Neural cell (in vitro differentiated cells): ENCODE measurements at regions not wholly inside any gene's neighbourhood (a gene's known extent, or its start where the extent isn't known, plus 50 kb on each side); places are given as distances from the start of the nearest gene placed in this dataset.

Experiments used
- H2AFZ ChIP-seq: fragments of 200-600, 300-800 bp; sonication (generic), shearing (Covaris generic); 2 replicates; pipeline ENCODE4 v1.6.0; 2014; ENCODE audit warnings: low read depth, mild to moderate bottlenecking, antibody characterized with exemption, low read length, moderate library complexity
- H3F3A ChIP-seq: fragments of 200-600 bp; shearing (Covaris generic); 2 replicates; pipeline ENCODE4 v1.6.1; 2016; ENCODE audit warnings: mild to moderate bottlenecking, moderate library complexity, mixed read lengths, antibody characterized with exemption, low read length; ENCODE audit not compliant: insufficient read depth, poor library complexity, severe bottlenecking
- H3K27ac ChIP-seq: fragments of 200-600, 300-800 bp; sonication (generic), shearing (Covaris generic); 2 replicates; pipeline ENCODE4 v1.5.1; 2014; ENCODE audit warnings: mild to moderate bottlenecking, low read length, moderate library complexity
- H3K27me3 ChIP-seq: fragments of 300-800, 200-600 bp; sonication (generic), shearing (Covaris generic); 2 replicates; pipeline ENCODE4 v1.6.0; 2014; ENCODE audit warnings: mild to moderate bottlenecking, low read depth, low read length, moderate library complexity; ENCODE audit not compliant: insufficient read depth
- H3K36me3 ChIP-seq: fragments of 300-800, 200-600 bp; sonication (generic), shearing (Covaris generic); 2 replicates; pipeline ENCODE4 v1.5.1; 2014; ENCODE audit warnings: mild to moderate bottlenecking, antibody characterized with exemption, low read length, moderate library complexity; ENCODE audit not compliant: insufficient read depth
- H3K4me2 ChIP-seq: fragments of 300-800, 200-600 bp; sonication (generic), shearing (Covaris generic); 2 replicates; pipeline ENCODE4 v1.6.0; 2014; ENCODE audit warnings: mild to moderate bottlenecking, low read length
- H3K4me3 ChIP-seq: fragments of 300-800, 200-600 bp; sonication (generic), shearing (Covaris generic); 2 replicates; pipeline ENCODE4 v1.5.1; 2014; ENCODE audit warnings: mild to moderate bottlenecking, low read length, moderate library complexity
- H3K79me2 ChIP-seq: fragments of 200-600 bp; shearing (Covaris generic); replicated peaks from 2 replicates; pipeline ENCODE4 v1.6.0; 2014; ENCODE audit warnings: mild to moderate bottlenecking, low read length, moderate library complexity; ENCODE audit not compliant: insufficient read depth
- H3K9ac ChIP-seq: fragments of 300-800, 200-600 bp; sonication (generic), shearing (Covaris generic); 2 replicates; pipeline ENCODE4 v1.6.1; 2016; ENCODE audit warnings: mild to moderate bottlenecking, low read length, mixed read lengths
- H3K9me2 ChIP-seq: fragments of 200-600 bp; shearing (Covaris generic); 2 replicates; pipeline ENCODE4 v1.6.1; 2016; ENCODE audit warnings: mild to moderate bottlenecking, low read length, mixed read lengths; ENCODE audit not compliant: insufficient read depth
- H3K9me3 ChIP-seq: fragments of 200-600, 300-800 bp; sonication (generic), shearing (Covaris generic); 2 replicates; pipeline ENCODE4 v1.6.1; 2016; ENCODE audit warnings: mild to moderate bottlenecking, mixed run types, low read length, moderate library complexity, mixed read lengths
- H4K20me1 ChIP-seq: fragments of 200-600 bp; shearing (Covaris generic); 2 replicates; pipeline ENCODE4 v1.6.1; 2016; ENCODE audit warnings: mild to moderate bottlenecking, mixed run types; ENCODE audit not compliant: insufficient read depth
- CTCF ChIP-seq: fragments of 450-650 bp; IDR thresholded peaks from 2 replicates; pipeline ENCODE4 v1.5.1; 2014; ENCODE audit warnings: antibody characterized with exemption, mild to moderate bottlenecking, moderate library complexity; ENCODE audit not compliant: poor library complexity, severe bottlenecking
- EP300 ChIP-seq: fragments of 450-650 bp; conservative IDR thresholded peaks from 2 replicates; pipeline ENCODE4 v1.6.1; 2014; ENCODE audit warnings: antibody characterized with exemption, mild to moderate bottlenecking, moderate library complexity; ENCODE audit not compliant: poor library complexity, severe bottlenecking
- EZH2 ChIP-seq: fragments of 200-600, 300-800 bp; shearing (Covaris generic), sonication (generic); IDR thresholded peaks from 2 replicates; pipeline ENCODE4 v1.6.1; 2014; ENCODE audit warnings: antibody characterized with exemption, low read length, borderline replicate concordance, mild to moderate bottlenecking; ENCODE audit not compliant: insufficient read depth, poor library complexity, severe bottlenecking
- MXI1 ChIP-seq: fragments of 450-650 bp; conservative IDR thresholded peaks from 2 replicates; pipeline ENCODE4 v1.6.1; 2014; ENCODE audit warnings: antibody characterized with exemption, mild to moderate bottlenecking; ENCODE audit not compliant: poor library complexity, severe bottlenecking
- POLR2AphosphoS5 ChIP-seq: IDR thresholded peaks from 2 replicates; pipeline ENCODE4 v1.6.1; 2012
- RAD21 ChIP-seq: fragments of 450-650 bp; conservative IDR thresholded peaks from 2 replicates; pipeline ENCODE4 v1.6.1; 2014; ENCODE audit warnings: antibody characterized with exemption, mild to moderate bottlenecking, moderate library complexity
- REST ChIP-seq: IDR thresholded peaks from 2 replicates; pipeline ENCODE4 v1.6.1; 2012; ENCODE audit warnings: borderline replicate concordance
- SMC3 ChIP-seq: fragments of 450-650 bp; conservative IDR thresholded peaks from 2 replicates; pipeline ENCODE4 v1.6.1; 2014; ENCODE audit warnings: antibody characterized with exemption, mild to moderate bottlenecking, moderate library complexity; ENCODE audit not compliant: poor library complexity
- TAF1 ChIP-seq: IDR thresholded peaks from 2 replicates; pipeline ENCODE4 v1.6.1; 2012; ENCODE audit warnings: low read depth

GRCh38 chr6:132952986-132953385 is 138.6 kb downstream of the RPS12 start:
- H3K4me2 ChIP-seq = no peak overlapping the region
- H3K79me2 ChIP-seq = no peaks in the 10 kb centered on the region
- TF ChIP-seq EZH2 (no peak), SMC3 (no peak), CTCF (no peak), REST (no peak)

GRCh38 chr6:132954222-132954621 is 139.9 kb downstream of the RPS12 start:
- H3K27ac ChIP-seq = no peak overlapping the region
- no peaks in the 10 kb centered on the region for H3K9me3 ChIP-seq
- H3K9ac ChIP-seq = no peak overlapping the region
- H3K27me3 ChIP-seq = no peaks in the 10 kb centered on the region
- H4K20me1 ChIP-seq = no peaks in the 10 kb centered on the region
- no peak overlapping the region for H3K4me3 ChIP-seq
- no peak overlapping the region for H2AFZ ChIP-seq
- H3F3A ChIP-seq = no peaks in the 10 kb centered on the region
- H3K4me2 ChIP-seq = no peak overlapping the region
- H3K36me3 ChIP-seq = no peaks in the 10 kb centered on the region
- H3K79me2 ChIP-seq = no peaks in the 10 kb centered on the region
- no peaks in the 10 kb centered on the region for H3K9me2 ChIP-seq
- TF ChIP-seq POLR2AphosphoS5 (no peak), REST (no peak), EP300 (no peak), MXI1 (no peak), SMC3 (no peak), RAD21 (no peak), TAF1 (no peak), EZH2 (no peak), CTCF (no peak)

More at GRCh38 chr6:132952986-132953385, 138.6 kb downstream of the RPS12 start:
- no peaks in the 10 kb centered on the region for H3K9me3 ChIP-seq
- H3K9me2 ChIP-seq = no peaks in the 10 kb centered on the region
- no peak overlapping the region for H3K27ac ChIP-seq
- H3K36me3 ChIP-seq = no peaks in the 10 kb centered on the region
- H3K4me3 ChIP-seq = no peak overlapping the region
- no peaks in the 10 kb centered on the region for H4K20me1 ChIP-seq
- H2AFZ ChIP-seq = no peak overlapping the region
- H3F3A ChIP-seq = no peaks in the 10 kb centered on the region
- H3K27me3 ChIP-seq = no peaks in the 10 kb centered on the region
- H3K9ac ChIP-seq = no peak overlapping the region
